Activated CD8-positive, alpha-beta memory T cell treated with anti-CD3 and anti-CD28 coated beads for 24 hours (primary cell): ENCODE measurements at regions not wholly inside any gene's neighbourhood (a gene's known extent, or its start where the extent isn't known, plus 50 kb on each side); places are given as distances from the start of the nearest gene placed in this dataset.
"Not testable (repeated sequence)": the region's sequence is repeated elsewhere in the genome, so short reads cannot be mapped to it uniquely, and the experiment has no call there.

Experiments used
- DNase-seq: peaks from one replicate; pipeline ENCODE4 v3.0.0-alpha.2; 2020

DNA sequence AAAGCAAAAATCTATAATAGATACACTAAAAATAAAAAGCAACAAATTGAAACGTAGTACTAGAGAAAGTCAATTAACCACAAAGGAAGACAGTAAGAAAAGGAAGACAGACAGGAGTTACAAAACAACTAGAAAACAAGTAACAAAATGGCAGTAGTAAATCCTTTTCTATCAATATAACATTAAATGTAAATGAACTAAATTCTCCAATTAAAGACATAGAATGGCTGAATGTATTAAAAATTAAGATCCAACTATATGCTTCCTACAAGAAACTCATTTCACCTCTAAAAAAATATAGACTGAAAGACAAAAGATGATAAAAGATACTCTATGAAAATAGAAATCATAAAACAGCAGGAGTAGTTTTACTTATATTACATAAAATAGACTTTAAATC lies 79.1 kb downstream of the CTH start:
- DNase-seq, result no peak

DNA sequence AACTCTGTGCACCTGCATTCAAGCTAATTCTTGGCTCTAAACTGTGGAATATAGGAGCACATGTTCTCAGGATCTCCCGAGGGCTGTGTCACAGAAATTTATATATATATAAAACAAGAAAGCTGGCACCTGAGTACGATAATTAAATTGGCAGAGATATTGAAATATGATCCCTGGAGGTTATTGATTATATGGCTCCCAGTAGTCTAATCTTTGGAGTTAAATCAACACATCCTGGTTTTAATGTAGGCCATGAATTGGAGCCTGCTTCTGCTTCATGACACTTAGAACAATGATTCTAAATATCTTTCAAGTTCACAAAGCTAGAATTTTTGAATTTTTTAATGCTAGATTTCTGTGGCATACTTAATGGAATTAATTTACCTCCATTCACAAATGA lies 84.3 kb downstream of the CTH start:
- no peak for DNase-seq

GRCh38 chr1:70496181-70496580 lies 85.1 kb downstream of the CTH start:
- DNase-seq, result no peak

DNA sequence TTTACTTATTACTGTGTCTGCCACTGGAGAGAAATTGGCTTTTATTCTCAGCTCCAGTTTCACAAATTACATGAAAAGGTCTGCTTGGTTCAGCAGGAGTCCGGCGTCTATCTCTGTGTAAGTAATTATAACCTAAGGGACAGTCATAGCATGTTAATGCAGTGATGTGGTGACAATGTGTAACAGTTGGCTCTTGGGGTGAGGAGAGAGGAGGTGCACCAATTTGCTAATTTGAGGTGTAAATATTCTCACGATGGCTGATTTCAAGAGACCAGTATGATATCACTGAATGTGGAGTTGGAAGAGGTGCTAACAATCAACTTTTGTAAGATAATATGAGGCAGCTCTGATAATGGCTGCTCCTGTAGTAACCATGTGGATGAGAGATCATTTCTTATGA lies 86.1 kb downstream of the CTH start:
- no peak for DNase-seq

DNA sequence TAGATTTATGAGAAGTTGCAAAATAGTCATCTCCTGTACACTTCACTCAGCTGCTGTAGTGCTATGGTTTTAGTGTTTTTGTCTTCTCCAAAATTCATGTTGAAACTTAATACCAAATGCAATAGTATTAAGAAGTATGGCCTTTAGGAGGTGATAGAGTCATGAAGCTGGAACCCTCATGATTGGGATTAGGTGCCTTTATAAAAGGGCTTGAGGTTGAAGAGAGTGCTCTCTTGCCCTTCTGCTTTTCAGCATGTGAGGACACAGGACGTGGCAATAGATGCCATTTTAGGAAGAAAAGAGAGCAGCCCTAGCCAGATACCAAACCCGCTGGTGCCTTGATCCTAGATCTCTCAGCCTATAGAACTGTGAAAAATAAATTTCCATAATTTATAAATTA lies 87.6 kb downstream of the CTH start:
- DNase-seq, result no peak

DNA sequence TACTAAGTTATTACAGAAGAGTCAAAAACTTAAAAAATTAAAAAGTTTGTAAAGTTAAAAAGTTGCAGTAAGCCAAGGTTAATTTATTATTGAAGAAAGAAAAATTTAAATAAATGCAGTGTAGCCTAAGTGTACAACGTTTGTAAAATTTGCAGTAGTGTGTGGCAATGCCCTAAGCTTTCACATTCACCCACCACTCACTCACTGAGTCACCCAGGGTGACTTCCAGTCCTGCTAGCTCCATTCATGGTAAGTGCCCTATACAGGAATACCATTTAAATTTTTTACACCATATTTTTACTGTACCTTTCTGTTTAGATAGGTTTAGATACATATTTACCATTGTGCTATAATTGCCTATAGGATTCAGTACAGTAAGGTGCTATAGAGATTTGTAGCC lies 88.6 kb downstream of the CTH start:
- DNase-seq, result no peak

DNA sequence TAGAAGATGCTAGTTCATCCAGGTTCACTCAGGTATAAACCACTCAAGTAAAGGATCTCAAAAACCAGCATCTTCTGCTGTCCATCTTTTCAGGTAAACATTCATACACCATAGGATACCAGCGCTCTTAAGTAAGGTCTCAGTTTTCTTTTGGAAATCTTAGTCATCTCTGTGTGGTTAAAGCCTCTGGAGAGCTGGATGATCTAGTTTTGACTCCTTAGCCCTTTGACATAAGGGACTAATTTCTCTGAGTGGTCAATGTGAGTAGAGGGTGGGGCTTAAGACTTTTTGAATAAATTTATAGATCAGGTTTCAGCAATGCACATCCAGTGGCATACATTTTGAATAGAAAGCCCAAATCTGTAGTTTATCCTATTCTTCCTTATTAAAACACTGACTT lies 92.3 kb downstream of the CTH start:
- DNase-seq, result no peak

GRCh38 chr1:70504176-70504820 lies 93.2 kb downstream of the CTH start:
- DNase-seq, result no peak

DNA sequence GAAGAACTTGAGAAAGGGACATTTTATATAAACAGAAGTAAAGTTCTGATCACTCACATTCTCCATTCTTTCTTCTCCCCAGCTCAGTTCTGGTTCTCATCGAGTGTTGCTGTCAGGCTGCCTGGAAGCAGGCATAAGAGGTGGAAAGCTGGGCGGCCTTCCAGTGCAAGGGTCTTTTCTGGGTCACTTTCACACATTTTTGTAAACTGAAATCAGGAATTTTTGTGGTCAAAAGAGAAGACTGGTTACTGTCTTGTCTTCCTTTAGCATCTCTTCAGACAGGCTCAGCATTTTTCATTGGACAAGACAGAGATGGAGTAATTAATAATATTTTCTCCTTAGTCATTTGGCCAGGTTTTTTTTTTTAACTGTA lies 93.7 kb downstream of the CTH start:
- no peak for DNase-seq

- DNase-seq, result not testable (repeated sequence)
Measured at GRCh38 chr1:70507991-70508390, 96.9 kb downstream of the CTH start.

GRCh38 chr1:70509996-70510876 lies 99.2 kb downstream of the CTH start:
- no peak for DNase-seq

DNA sequence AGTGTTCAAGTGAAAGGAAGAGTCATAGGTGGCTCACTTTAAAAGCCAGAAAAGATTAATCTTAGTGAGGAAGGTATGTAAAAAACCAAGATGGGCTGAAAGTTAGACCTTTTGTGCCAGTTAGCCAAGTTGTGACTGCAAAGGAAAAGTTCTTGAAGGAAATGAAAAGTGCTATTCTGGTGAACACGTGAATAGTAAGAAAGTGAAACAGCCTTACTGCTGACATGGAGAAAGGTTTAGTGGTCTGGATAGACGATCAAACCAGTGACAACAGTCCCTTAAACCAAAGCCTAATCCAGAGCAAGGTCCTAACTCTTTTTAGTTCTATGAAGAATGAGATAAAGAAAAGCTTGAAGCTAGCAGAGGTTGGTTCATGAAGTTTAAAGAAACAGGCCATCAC lies 106.4 kb downstream of the CTH start:
- no peak for DNase-seq

DNA sequence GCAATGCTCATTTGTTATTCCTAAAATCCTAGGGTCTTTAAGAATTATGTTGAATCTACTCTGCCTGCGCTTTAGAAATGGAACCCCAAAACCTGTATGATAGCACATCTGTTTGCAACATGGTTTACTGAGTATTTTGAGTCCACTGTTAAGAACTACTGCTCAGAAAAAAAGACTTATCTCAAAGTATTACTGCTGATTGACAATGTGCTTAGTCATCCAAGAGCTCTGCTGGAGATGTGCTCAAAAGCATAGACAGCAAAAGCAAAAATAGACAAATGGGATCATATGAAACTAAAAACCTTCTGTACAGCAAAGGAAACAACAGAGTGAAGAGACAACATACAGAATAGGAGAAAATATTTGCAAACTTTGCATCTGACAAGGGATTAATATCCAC lies 107.0 kb downstream of the CTH start:
- DNase-seq, result no peak

- DNase-seq, result no peak
Measured at GRCh38 chr1:70528590-70529333, 117.7 kb downstream of the CTH start.

GRCh38 chr1:70536708-70537366 lies 125.8 kb downstream of the CTH start:
- DNase-seq, result no peak

DNA sequence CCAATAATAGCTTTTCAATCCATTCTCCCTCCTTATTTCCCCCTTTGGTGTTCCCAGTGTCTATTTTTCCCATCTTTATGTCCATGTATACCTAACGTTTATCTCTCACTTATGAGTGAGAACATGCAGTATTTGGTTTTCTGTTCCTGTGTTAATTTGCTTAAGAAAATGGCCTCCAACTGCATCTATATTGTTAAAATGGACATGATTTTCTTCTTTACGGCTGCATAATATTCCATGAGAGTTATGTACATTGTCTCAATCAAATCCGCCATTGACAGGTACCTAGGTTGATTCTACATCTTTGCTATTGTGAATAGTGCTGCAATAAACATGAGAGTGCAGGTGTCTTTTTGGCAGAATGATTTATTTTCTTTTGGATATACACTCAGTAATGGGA lies 126.7 kb downstream of the CTH start:
- no peak for DNase-seq

DNA sequence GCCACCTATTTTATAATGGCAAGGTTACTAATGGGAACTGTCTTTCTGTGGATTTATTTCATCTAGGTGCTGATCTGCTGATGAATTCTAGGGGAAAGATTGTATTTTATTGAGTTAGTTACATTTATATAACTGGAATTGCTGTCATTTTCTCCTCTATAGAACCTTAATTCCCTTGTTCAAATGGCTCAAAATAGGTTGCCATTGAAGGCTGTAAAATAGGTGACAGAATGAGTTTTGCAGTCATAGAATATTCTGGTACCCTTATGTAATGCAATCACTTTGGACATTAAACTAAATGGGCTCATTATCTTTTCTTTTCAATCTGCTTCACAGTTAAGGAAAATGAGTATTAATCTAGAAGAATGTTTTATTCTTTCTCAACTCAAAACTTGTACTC lies 131.0 kb downstream of the CTH start:
- DNase-seq, result no peak

GRCh38 chr1:70542856-70543255 lies 131.8 kb downstream of the CTH start:
- no peak for DNase-seq

DNA sequence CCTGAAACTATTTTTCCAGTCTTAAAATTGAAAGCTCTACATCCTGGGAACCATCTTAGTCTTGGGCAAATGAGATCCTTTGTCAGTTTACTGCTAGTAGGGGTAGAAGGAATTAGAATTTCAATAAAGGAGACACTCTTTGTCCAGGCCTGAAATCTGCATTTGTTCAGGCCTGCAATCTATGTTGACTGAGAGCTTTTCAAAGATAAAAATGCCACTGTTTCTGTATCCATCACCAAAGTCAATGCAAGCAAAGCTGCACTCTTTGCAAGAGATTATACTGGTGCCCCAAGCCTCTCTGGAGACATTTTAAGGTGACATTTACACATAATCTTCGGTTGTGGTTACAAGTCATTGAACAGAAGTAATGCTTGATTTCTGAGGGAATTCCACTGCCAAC lies 135.7 kb downstream of the CTH start:
- DNase-seq, result no peak

DNA sequence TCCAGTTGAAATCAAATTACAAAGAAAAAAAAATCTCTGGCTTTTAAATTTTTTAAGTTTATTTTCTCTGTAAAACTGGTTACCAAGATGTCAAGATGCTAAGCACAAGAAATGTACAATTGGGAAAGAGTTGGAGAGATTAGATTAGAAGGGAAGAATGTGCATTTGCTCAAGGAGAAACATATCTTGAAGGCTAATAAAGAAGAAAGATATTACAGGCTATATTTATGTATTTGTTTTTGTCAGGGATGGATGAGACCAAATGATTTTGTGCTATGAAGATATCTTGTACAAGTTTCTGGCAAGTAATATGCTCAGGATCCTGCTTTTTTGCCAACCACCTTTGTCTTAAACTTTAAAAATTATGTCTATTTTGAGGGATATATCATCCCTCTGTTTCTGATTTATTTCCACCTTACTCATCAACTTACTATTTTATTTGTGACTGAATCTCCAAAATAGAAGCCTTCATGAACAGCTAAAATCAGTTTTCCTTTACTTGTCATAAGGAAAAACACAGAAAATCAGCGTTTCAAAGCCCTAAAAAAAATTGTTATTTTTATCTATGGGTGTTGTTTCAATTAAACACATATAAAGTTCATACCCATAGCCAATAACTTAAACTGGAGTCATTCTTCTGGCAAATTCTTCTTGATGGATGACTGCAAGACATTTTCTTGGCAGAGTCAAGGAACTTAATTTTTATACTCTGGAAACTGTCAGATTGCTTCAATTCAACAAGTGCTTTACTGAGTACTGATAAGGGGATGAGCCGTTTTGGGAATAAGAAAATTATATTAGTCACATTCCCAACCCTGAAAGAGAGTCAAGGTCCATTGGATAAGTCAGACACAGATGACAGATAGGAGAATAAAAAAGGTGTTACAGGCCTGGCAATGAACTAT lies 141.8 kb downstream of the CTH start:
- no peak for DNase-seq

DNA sequence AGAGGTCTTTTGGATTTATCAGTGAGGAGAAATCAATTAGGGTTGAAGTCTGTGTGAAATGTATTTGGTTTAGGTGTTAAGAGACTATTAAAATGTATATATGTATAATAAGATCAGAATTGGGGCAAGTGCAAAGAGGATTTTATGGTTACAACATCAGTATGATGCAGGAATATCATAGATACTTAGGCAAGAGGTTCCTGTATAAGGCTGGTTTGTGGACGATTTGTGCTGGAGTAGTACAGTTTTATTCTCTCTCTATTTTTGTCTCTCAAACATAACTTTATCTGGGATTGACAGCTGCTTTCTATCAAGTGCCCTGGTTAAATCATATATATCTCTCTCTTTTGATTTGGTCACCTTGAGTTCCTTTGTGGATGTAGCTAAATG lies 142.5 kb downstream of the CTH start:
- DNase-seq, result no peak

DNA sequence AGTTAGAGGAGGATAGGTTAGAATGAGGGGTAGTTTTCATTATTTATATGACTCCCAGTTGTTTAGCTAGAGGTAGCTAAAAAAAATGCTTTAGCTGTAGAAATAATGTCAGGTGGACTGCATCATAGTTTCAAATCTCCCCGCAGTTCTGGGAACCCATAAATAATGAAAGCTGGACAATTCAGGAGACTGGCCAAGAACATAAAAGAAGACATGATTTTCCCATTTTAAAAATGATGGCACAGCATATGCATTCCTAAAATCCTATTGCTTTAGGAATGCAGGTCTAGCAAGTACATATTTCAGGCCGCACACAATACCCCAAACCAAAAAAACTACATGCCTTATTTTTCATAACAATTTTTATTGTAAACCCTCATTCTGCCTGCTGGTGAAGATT lies 143.3 kb downstream of the CTH start:
- no peak for DNase-seq
